Activated CD8-positive, alpha-beta memory T cell treated with anti-CD3 and anti-CD28 coated beads, Interleukin-2, amount 10 ng/mL, durations not matched to agents 7 days and 5 days (primary cell): ENCODE measurements at regions not wholly inside any gene's neighbourhood (a gene's known extent, or its start where the extent isn't known, plus 50 kb on each side); places are given as distances from the start of the nearest gene placed in this dataset.

Experiments used
- ATAC-seq: fragments of 150-1000 bp; cut with Tn5 transposase; one replicate; pipeline ENCODE4 v1.10.0; 2021; ENCODE audit warnings: moderate library complexity
- CTCF ChIA-PET: fragments of 350-600 bp; sonication (Branson Sonifier 250); formaldehyde crosslinking; loops from one replicate; lab custom pipeline; 2021; ENCODE audit warnings: antibody characterized with exemption; lab: Charles Lee
- DNase-seq: peaks from one replicate; pipeline ENCODE4 v3.0.0-alpha.2; 2020
- H3K27ac Mint-ChIP-seq: one replicate; pipeline ENCODE4 v1.8.0; 2021; ENCODE audit warnings: mild to moderate bottlenecking, mixed read lengths
- H3K27me3 Mint-ChIP-seq: one replicate; pipeline ENCODE4 v1.8.0; 2021; ENCODE audit warnings: mixed read lengths
- H3K36me3 Mint-ChIP-seq: one replicate; pipeline ENCODE4 v1.8.0; 2021; ENCODE audit warnings: mild to moderate bottlenecking, mixed read lengths
- H3K4me1 Mint-ChIP-seq: one replicate; pipeline ENCODE4 v1.8.0; 2021; ENCODE audit warnings: mixed read lengths
- H3K4me3 Mint-ChIP-seq: one replicate; pipeline ENCODE4 v1.8.0; 2021; ENCODE audit warnings: mild to moderate bottlenecking, moderate library complexity, mixed read lengths
- H3K9me3 Mint-ChIP-seq: one replicate; pipeline ENCODE4 v1.8.0; 2022; ENCODE audit warnings: low read depth, mixed read lengths

GRCh38 chr2:64748561-64748960 lies 94.8 kb upstream of the SERTAD2 start:
- Mint-ChIP-seq H3K27me3 (no peaks in the 10 kb centered on the region), H3K36me3 (no peaks in the 10 kb centered on the region), H3K4me1 (peaks cover 28% of the 10 kb centered on the region), H3K4me3 (peak overlapping the region; percentile 37), H3K27ac (peak overlapping the region; percentile 99), H3K9me3 (no peaks in the 10 kb centered on the region)
- CTCF ChIA-PET, result interaction anchor here (1.2 to 6.5 kb wide), 9 partner anchors 11 to 141 kb away, joined by 3 to 69 read pairs (median 11); partner anchors contain the start of gene SERTAD2
- no peak for ATAC-seq
- DNase-seq, result peak; percentile 60

GRCh38 chr2:64749446-64749845 lies 95.7 kb upstream of the SERTAD2 start:
- no peak for DNase-seq
- Mint-ChIP-seq H3K9me3 (no peaks in the 10 kb centered on the region), H3K4me1 (peaks cover 26% of the 10 kb centered on the region), H3K27me3 (no peaks in the 10 kb centered on the region), H3K27ac (peak overlapping the region; percentile 99), H3K36me3 (no peaks in the 10 kb centered on the region), H3K4me3 (peak overlapping the region; percentile 80)
- CTCF ChIA-PET, result interaction anchor here (1.0 to 6.5 kb wide), 10 partner anchors 12 to 142 kb away, joined by 3 to 69 read pairs (median 15); partner anchors contain the start of gene SERTAD2
- ATAC-seq, result no peak

DNA sequence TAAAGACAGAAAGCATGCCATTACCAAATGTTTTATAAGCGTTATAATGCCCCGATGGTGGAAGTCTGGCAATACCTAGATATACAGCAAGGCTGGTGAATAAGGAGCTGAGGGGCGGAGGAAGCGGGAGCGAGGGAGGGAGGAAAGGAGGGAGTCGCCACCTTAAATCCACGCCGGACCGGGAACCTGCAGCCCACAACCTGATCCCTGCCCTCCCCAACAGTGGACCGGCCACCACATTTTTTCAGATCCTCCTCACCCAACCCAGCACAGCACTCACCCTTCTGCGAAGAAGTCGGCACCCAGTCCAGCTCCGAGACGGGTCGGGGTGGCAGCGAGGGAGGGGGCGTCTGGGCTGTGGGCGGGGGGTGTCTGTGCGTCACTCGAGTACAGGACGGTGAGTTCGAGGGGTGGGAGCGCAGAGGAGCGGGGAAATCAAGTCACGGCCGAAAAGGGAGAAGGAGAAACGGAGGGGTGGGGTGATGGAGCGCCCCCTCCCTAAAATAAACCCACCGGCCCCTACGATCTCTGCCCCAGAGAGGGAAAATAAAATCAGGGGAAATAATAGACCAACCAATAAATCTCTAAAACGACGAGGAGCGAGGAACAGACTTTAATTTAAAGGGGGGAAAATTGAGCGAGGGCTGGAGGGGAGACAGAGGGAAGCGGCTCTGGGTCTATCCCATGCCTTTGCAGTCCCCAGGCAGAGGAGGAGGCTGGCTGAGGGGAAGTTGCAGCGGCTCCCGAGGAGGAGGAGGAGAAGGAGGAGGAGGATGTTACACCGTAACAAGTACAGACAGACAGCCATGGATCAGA lies 96.5 kb upstream of the SERTAD2 start:
- ATAC-seq, result no peak
- peak; percentile 61 for DNase-seq
- Mint-ChIP-seq H3K27me3 (no peaks in the 10 kb centered on the region), H3K4me1 (peaks cover 26% of the 10 kb centered on the region), H3K27ac (peak overlapping the region; percentile 99), H3K36me3 (no peaks in the 10 kb centered on the region), H3K4me3 (peak overlapping the region; percentile 80), H3K9me3 (no peaks in the 10 kb centered on the region)
- CTCF ChIA-PET, result interaction anchor here (1.0 to 6.5 kb wide), 13 partner anchors 12 to 227 kb away, joined by 3 to 69 read pairs (median 8); partner anchors contain the start of gene SERTAD2

- Mint-ChIP-seq H3K27ac (peak overlapping the region; percentile 99), H3K4me1 (peaks cover 22% of the 10 kb centered on the region), H3K27me3 (no peaks in the 10 kb centered on the region), H3K36me3 (peaks cover 2% of the 10 kb centered on the region), H3K9me3 (no peaks in the 10 kb centered on the region), H3K4me3 (peak overlapping the region; percentile 80)
- DNase-seq (peak; percentile 99), ATAC-seq (peak; percentile 88)
- CTCF ChIA-PET, result interaction anchor here (0.6 to 6.5 kb wide), 14 partner anchors 10 to 227 kb away, joined by 3 to 69 read pairs (median 7); partner anchors contain the start of gene SERTAD2
Measured at GRCh38 chr2:64750817-64751285, 97.1 kb upstream of the SERTAD2 start.

- peak overlapping the region; percentile 99 for H3K27ac Mint-ChIP-seq
- DNase-seq (peak; percentile 59), ATAC-seq (peak; percentile 85)
- H3K4me3 Mint-ChIP-seq, result peak overlapping the region; percentile 80
- peaks cover 2% of the 10 kb centered on the region for H3K36me3 Mint-ChIP-seq
- no peaks in the 10 kb centered on the region for H3K27me3 Mint-ChIP-seq
- CTCF ChIA-PET, result interaction anchor here (0.6 to 6.5 kb wide), 17 partner anchors 10 to 228 kb away, joined by 3 to 69 read pairs (median 5); partner anchors contain the start of gene SERTAD2
- H3K4me1 Mint-ChIP-seq, result peaks cover 22% of the 10 kb centered on the region
- no peaks in the 10 kb centered on the region for H3K9me3 Mint-ChIP-seq
Measured at GRCh38 chr2:64751286-64752260, 97.9 kb upstream of the SERTAD2 start.

GRCh38 chr2:64753399-64753798 lies 99.7 kb upstream of the SERTAD2 start:
- CTCF ChIA-PET, result interaction anchor here (1.5 to 1.7 kb wide), 2 partner anchors 16 to 76 kb away, joined by 3 to 4 read pairs; no protein-coding TSS in a partner anchor
- Mint-ChIP-seq H3K4me3 (no peak overlapping the region), H3K27ac (no peak overlapping the region), H3K4me1 (peaks cover 21% of the 10 kb centered on the region), H3K36me3 (peaks cover 2% of the 10 kb centered on the region), H3K9me3 (no peaks in the 10 kb centered on the region), H3K27me3 (no peaks in the 10 kb centered on the region)
- ATAC-seq (no peak), DNase-seq (no peak)

DNA sequence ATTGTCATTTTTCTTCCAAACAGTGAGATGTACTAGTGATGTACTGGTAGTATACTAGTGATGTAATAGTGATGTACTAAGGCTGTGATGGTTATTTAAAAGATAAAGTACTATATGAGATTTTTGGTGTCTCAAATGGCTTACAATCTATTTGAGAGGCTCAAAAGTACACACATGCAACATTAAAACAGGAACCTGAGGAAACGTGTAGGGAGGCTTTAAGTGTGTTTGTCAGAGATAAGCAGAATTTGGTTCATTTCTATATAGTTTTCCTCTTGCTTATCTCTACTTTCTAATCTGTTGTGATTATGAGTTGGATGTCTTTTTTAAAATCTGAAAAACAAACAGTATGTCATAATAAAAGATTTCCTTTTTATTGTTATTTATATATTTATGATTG lies 100.9 kb upstream of the SERTAD2 start:
- DNase-seq (no peak), ATAC-seq (no peak)
- peaks cover 11% of the 10 kb centered on the region for H3K4me1 Mint-ChIP-seq
- CTCF ChIA-PET, result interaction anchor here (0.8 to 1.5 kb wide), 5 partner anchors 9 to 77 kb away, joined by 3 to 4 read pairs (median 3); no protein-coding TSS in a partner anchor
- H3K27ac Mint-ChIP-seq, result no peak overlapping the region
- H3K27me3 Mint-ChIP-seq, result no peaks in the 10 kb centered on the region
- H3K4me3 Mint-ChIP-seq, result no peak overlapping the region
- H3K36me3 Mint-ChIP-seq, result peaks cover 2% of the 10 kb centered on the region
- H3K9me3 Mint-ChIP-seq, result no peaks in the 10 kb centered on the region

GRCh38 chr2:64757126-64757525 lies 103.4 kb upstream of the SERTAD2 start:
- H3K27me3 Mint-ChIP-seq, result no peaks in the 10 kb centered on the region
- no peaks in the 10 kb centered on the region for H3K9me3 Mint-ChIP-seq
- no peak overlapping the region for H3K4me3 Mint-ChIP-seq
- no peak for DNase-seq
- peaks cover 2% of the 10 kb centered on the region for H3K36me3 Mint-ChIP-seq
- CTCF ChIA-PET, result no interaction called here
- no peak overlapping the region for H3K27ac Mint-ChIP-seq
- no peak for ATAC-seq
- H3K4me1 Mint-ChIP-seq, result peaks cover 16% of the 10 kb centered on the region

DNA sequence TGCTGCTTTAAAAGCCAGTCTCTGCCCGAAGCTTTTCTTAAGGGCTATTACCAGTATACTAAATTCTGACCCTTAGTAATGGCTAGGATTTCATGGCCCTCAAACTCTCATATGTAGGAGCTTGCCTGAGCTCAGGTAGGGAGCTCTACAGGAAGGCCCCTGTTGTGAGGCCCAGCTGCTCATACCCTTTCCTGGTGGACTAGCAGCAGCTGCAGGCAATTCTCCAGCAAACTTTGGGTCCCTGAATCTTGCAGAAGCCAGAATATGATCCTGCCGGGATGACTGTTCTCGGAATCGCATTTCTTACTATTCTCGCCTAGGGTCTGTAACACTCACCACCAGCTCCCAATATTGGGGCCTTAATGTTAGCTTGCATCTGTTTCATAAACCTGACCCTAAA lies 106.4 kb upstream of the SERTAD2 start:
- Mint-ChIP-seq H3K4me3 (no peak overlapping the region), H3K4me1 (peaks cover 20% of the 10 kb centered on the region), H3K36me3 (peaks cover 2% of the 10 kb centered on the region), H3K9me3 (no peaks in the 10 kb centered on the region), H3K27ac (no peak overlapping the region), H3K27me3 (no peaks in the 10 kb centered on the region)
- no peak for ATAC-seq
- no peak for DNase-seq
- CTCF ChIA-PET, result interaction anchor here (0.9 to 1.3 kb wide), 2 partner anchors 23 to 115 kb away, joined by 3 read pairs; no protein-coding TSS in a partner anchor

- H3K4me3 Mint-ChIP-seq, result no peak overlapping the region
- CTCF ChIA-PET, result interaction anchor here (0.9 to 1.6 kb wide), 3 partner anchors 11 to 154 kb away, joined by 3 to 5 read pairs (median 4); no protein-coding TSS in a partner anchor
- no peak overlapping the region for H3K27ac Mint-ChIP-seq
Measured at GRCh38 chr2:64762301-64762997, 108.7 kb upstream of the SERTAD2 start.

GRCh38 chr2:64763126-64763525 lies 109.4 kb upstream of the SERTAD2 start:
- CTCF ChIA-PET, result interaction anchor here (0.9 to 1.6 kb wide), 6 partner anchors 9 to 155 kb away, joined by 3 to 4 read pairs (median 3); no protein-coding TSS in a partner anchor
- H3K36me3 Mint-ChIP-seq, result no peaks in the 10 kb centered on the region
- no peaks in the 10 kb centered on the region for H3K9me3 Mint-ChIP-seq
- DNase-seq, result no peak
- no peak for ATAC-seq
- no peaks in the 10 kb centered on the region for H3K27me3 Mint-ChIP-seq
- H3K4me3 Mint-ChIP-seq, result no peak overlapping the region
- peaks cover 34% of the 10 kb centered on the region for H3K4me1 Mint-ChIP-seq
- no peak overlapping the region for H3K27ac Mint-ChIP-seq

More at GRCh38 chr2:64762301-64762997, 108.7 kb upstream of the SERTAD2 start:
- no peaks in the 10 kb centered on the region for H3K9me3 Mint-ChIP-seq
- no peaks in the 10 kb centered on the region for H3K36me3 Mint-ChIP-seq
- DNase-seq (no peak), ATAC-seq (no peak)
- H3K27me3 Mint-ChIP-seq, result no peaks in the 10 kb centered on the region
- peaks cover 32% of the 10 kb centered on the region for H3K4me1 Mint-ChIP-seq
